ENCODE measurements at regions not wholly inside any gene's neighbourhood (a gene's known extent, or its start where the extent isn't known, plus 50 kb on each side); places are given as distances from the start of the nearest gene placed in this dataset.

DNA sequence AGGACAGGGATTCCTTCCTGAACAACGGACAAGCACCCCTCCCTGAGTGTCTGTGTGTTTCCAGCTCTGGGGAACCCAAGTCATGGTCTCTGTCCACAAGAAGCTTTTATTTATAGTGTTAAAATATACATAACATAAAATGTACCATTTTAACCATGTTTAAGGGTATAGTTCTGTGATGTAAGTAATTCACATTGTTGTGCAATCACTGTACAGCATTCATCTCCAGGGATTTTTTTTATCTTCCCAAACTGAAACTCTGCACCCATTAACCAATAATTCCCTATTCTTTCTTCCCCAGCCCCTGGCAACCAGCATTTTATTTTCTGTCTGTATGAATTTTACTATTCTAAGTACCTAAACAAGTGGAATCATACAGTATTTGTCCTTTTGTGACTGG is 84.2 kb downstream of the FOXF2 start:
- TF ChIP-seq, protein P1, sequence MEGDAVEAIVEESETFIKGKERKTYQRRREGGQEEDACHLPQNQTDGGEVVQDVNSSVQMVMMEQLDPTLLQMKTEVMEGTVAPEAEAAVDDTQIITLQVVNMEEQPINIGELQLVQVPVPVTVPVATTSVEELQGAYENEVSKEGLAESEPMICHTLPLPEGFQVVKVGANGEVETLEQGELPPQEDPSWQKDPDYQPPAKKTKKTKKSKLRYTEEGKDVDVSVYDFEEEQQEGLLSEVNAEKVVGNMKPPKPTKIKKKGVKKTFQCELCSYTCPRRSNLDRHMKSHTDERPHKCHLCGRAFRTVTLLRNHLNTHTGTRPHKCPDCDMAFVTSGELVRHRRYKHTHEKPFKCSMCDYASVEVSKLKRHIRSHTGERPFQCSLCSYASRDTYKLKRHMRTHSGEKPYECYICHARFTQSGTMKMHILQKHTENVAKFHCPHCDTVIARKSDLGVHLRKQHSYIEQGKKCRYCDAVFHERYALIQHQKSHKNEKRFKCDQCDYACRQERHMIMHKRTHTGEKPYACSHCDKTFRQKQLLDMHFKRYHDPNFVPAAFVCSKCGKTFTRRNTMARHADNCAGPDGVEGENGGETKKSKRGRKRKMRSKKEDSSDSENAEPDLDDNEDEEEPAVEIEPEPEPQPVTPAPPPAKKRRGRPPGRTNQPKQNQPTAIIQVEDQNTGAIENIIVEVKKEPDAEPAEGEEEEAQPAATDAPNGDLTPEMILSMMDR (IDR thresholded peaks at IDR 0.05): no peak
- no peak for TF ChIP-seq POLR2AphosphoS5 (IDR thresholded peaks at IDR 0.05)
